COLO668 (cell line): ENCODE measurements at regions not wholly inside any gene's neighbourhood (a gene's known extent, or its start where the extent isn't known, plus 50 kb on each side); places are given as distances from the start of the nearest gene placed in this dataset.

Experiments
- DNase-seq: peaks from one replicate; lab custom pipeline; 2025; ENCODE audit not compliant: unreplicated experiment; lab: John Stamatoyannopoulos, UW

DNA sequence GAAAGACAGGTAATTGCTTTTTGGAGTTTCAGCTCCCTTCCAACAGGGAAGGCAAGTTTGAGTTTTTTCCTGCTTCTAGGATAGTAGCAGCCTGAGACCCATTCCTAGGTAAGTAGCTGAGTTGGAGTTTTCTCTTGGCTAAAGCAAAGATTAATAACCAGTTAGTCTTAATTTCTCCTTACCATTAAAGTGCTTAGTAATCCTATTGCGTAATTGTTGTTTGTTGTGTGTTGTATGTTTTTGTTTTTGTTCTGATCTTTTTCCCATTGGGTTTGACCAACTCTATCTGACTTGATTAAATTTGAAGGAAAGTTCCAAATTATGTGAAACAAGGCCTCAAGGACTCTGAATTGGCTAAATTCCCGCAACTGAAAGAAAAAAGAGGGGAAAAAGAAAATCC, 83.5 kb downstream of the TBX22 start:
- no peak for DNase-seq

DNA sequence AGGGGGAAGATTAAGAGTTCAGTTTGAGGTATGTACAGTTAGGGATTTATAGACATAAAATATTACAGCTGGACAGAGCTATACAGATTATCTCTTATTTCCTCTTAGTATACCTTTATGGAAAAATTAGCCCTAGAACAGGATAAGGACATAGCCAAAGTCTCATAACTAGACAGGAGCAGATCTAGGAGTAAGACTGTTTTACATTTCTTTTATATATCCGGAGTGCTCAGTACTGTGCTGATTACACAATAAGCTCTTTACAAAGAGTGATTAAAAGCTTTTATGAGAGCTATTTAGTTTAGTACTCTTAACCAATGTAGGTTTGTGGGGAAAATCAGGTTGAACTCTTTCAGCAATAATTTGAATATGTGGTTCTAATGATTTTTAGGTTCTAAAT, 105.8 kb downstream of the TBX22 start:
- no peak for DNase-seq

DNA sequence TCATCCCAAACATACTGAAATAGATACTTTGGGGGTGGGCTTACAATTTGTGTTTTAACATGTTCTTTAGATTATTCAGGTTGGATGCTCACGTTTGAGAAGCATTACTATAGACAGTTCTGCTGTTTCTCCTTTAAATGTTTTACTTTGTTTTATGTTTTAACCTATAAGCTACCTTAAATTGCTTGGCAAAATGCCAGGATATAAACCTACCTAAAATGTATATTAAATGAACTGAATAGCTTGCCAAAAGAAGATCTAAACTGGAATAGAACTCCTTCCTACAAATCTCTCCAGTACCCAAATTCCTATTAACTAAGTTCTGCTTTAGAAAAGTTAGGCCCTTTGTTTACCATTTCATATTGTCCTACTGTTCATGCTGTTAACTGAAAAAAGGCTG, 124.4 kb downstream of the TBX22 start:
- no peak for DNase-seq

DNA sequence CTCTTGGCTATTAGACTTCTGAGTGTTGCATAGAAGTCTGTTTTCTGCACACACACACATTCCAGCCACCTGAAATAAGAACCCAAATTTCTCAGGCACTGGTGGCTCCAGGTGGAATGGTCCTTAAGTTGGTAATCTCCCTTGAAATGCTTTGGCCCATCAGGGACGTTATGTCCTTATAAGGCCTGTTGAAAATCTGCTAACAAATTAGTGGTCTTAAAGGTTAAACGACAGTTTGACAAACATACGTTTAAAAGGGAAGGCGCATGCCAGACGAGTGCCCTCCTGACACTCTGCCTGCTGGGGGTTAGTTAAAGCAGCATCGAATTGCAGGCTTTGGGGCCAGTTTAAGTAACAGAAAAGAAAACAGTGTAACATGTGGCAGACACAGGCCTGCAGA, 125.0 kb downstream of the TBX22 start:
- no peak for DNase-seq

DNA sequence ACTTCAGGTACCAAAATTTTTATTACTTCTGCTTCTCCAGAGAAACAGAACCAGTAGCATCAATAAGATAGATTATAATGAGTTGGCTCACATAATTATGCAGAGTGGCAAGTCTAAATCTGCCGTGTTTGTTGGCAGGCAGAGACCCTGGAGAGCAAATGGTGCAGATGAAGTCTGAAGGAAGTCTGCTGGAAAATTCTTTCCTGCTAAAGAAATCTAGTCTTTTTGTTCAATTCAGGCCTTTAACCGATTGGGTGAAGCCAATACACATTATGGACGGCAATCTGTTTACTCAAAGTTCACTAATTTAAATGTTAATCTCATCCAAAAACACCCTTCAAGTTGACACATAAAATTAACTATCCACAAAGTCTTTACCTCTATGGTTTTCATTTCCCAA, 156.0 kb downstream of the TBX22 start:
- no peak for DNase-seq

DNA sequence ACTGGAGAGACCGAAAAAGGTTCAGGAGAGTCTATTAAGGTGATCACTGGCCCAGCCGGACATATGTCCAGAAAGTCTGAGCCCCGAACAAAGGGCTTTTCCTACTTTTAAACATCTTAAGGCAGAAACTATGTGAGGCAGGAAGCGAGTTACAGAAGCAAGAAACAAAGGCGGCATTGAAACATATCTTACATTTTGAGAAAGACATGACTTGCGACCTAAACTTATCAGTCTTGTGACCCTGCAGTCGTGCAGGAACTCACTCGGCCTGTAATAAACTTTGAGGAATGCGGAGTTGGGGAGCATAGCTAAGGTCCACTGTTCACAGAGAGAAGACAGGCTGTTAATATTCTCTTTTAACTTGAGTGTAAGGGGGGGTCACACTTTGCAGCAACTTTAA, 158.7 kb downstream of the TBX22 start:
- DNase-seq, result no peak

DNA sequence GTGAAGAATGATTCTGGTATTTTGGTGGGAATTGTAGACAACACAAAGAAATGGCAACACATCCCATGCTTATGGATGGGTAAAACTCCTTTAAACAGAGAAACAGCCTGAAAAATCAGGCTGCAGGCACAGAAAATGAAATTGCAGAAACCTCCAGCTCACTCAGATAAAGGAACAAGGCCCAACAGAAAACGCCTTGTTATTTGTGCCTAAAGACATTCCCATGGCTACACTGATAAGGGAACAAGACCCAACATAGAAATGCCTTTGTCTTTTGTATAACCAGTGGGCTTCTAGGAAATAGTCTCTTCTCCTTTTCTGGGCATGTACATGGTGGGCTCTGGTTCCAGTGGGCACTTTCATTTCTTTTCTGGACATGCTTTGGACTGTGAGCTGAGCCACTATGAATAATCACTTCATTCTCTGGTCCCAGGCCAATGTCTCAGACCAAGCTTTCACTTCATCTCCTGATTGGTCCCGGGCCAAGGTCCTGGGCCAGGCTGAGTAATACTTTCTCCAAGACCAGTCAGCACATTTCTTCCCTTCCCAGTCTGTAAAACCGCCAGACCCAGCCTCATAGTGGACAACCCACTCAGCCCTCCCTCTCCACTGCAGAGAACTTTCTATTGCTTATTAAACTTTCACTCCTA, 160.5 kb downstream of the TBX22 start:
- no peak for DNase-seq

DNA sequence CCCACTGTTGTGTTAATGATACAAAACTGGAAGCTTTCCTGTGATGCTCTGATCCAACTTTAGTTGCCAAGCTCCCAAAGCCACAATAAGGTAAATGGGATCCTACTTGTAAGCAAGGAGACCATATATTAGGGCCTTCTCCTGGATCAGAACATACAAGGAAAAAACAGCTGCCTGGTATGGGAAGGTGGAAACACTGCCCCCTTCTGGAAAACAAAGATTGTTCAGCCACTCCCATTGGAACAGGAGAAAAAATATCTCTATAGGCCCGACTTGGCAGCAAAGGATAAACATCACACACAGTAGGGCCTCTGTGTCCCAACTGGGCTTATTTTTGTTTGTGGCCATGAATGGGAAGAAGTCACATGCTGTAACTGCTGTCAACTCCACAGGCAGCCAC, 166.5 kb downstream of the TBX22 start:
- DNase-seq, result no peak

DNA sequence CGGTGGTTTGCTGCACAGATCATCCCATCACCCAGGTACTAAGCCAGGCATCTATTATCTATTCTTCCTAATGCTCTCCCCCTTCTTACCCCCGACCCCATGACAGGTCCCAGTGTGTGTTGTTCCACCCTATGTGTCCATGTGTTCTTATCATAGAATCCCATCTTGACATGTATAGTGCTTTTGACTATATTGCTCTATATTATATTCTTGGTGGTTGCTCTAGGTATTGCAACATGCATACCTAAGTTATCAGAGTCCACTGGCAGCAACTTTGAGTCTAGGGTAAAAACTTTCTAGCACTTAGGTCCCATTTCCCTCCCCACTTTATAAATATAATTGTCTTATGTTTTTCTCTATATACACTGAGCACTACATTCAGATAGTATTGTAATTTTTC, 170.3 kb downstream of the TBX22 start:
- DNase-seq, result no peak

DNA sequence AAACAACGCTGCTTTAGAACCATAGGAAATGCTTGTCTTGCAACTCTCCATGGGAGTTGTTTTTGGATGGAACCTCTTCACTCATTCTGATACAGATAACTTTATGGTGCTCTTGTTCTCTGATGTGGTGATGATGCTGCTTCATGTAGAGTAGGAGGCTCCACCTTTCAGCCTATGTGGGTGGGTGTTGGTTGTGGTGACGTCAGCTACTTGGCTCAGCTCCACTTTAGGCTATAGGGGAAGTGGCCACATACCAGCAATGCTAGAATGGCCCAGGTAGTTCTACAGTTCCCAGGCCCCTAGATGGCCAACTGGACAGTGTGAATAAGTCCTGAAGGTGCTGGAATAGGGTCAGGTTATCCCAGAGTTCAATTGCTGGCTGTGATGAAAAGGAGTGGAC, 192.1 kb downstream of the TBX22 start:
- DNase-seq, result no peak

DNA sequence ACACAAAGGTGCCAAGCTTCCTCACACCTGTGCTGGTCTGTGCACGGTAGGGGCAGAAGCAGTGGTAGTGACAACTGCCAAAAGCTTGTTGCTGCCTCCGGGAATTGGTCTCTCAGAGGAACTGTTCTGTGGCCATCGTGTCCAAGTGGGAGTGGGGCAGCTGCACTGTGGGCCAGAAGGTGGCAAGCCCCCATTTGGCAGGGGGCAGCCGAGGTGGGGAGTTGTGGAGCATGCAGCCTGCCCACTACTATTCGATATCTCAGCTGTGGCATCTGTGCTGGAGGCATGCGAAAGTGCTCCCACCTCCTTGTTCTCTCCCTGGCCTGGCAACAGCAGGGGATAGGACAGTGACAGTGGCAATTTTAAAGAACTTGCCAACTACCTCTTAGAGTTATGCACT, 192.8 kb downstream of the TBX22 start:
- DNase-seq, result no peak

DNA sequence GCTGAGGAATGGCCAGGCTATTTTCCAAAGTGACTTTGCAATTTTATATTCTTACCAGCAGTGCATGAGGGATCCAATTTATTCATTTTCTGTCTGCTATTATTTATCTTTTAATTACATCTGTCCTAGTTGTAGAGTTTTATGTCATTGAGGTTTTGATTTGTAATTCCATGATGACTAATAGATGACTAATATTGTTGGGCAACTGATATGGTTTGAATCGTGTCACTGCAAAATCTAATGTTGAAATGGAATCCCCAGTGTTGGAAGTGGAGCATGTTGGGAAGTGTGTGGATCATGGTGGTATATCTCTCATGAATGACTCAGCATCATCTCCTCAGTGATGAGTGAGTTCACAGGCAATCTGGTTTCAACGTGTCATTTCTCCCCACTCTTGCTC, 201.5 kb downstream of the TBX22 start:
- DNase-seq, result no peak

DNA sequence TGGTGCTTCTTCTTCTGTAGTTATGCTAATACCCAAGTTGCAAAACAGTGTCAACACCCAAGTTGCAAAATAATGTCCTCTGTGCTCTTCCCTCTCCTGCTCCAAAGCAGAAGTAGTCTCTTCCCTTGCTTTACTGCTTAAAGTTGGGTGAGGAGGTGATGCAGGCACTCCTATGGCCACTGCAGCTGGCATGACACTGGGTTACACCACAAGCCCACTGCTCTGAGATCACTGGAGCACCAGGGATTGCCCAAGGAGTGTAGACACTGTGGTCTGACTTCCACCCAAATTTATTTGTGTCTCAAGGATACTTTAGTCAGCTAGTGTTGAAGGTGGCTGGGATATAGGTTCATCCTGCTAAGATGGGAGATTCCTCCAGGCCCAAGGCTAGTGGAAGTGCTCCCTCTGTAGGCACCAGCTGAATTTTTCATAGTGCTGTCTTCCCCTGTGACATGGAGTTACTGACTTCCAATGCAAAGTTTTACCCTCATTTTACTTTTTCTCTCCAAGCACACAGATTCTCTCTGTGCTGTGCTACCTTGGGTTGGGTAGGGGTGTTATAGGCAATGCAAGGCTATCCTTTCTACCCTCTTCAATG, 196.2 kb upstream of the TENT5D start:
- no peak for DNase-seq

DNA sequence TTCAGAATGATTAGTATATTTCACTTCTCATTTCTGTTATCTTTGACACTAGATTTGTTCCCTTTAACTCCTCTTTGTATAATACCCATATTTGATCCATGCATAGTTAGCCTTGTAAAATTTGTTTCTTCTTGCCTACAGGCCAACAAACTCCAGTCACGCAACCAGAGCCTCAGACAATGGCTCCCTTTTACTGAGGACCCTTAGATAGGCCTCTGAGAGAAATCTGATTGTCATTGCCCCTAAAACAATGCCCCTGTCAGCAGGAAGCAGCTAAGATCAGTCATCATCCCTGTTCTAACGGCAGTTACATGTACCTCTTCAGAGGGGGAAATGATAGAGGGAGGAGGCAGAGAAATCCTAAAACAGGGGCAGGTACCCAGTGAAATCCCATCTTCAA, 190.6 kb upstream of the TENT5D start:
- DNase-seq, result no peak

DNA sequence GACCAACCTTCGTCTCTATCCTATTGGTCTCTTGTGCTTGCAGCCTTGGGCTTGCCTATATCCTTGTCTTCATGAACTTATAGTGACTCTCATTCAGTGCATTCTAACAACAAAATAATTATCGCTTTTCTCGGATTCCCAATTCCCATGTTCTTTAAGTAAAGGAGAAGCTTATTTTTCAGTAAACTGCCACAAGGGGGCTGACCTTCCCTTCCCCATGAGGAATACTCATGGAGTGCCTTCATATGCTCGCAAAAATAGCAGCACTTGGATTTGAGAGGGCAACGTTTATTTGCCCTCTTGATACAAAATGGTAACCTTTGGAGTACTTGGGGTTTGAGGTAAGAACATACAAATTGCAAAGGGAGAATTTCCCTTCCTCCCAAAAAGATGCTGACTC, 183.2 kb upstream of the TENT5D start:
- DNase-seq, result no peak

DNA sequence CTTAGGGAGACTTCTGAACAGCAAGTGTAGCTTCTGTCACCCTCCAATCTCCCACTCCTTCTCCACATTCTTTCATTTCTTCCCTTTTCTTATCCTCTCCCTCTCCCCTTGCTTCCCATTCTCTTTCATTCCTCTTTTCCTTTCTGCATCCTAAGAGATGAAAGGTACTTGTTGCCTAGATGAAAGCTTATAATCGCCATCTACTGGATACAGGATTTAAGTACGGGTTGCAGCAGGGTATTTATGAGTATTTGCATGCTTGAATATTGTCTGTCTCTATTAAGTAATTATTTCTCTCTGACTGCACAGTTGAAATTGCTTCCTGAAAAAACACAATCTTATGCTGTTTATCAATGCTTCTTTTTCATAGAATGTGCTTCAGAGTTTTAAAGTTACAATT, 174.0 kb upstream of the TENT5D start:
- DNase-seq, result no peak

DNA sequence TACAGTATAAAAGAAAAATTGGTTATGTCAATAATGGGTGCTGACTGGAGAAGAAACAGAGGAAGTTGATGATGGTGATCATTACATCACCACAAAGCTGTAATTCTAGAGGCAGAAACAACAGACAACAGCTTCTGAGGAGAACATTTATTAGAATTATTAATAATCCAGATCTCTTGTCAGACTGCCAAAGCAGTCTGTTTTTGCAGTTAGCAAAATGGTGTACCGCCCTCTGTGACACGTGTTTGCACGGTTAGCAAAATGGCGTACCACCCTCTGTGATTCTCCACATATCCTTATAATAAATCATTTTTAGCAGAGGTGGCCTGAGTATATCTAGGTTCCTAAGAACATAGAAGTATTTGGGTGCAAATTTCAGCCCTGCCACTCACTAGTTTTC, 154.0 kb upstream of the TENT5D start:
- no peak for DNase-seq

DNA sequence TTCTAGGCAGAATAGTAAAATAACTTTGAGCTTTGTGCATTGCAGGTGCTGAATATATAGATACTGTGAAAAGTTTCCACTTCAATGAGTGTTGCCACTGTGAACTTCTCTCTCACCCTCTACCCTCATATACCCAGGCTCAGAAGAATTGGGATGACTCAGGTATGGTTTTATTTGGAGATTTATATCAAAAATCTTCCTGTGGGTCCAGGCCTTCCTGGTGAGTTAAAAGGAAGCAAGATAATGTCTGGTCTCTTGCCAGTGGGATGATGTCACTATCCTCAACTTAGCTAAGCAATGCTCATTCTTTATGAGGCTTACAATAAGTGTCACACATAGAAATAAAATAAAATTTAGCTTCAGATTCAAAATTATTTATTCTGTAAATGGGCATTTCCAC, 153.3 kb upstream of the TENT5D start:
- DNase-seq, result no peak

DNA sequence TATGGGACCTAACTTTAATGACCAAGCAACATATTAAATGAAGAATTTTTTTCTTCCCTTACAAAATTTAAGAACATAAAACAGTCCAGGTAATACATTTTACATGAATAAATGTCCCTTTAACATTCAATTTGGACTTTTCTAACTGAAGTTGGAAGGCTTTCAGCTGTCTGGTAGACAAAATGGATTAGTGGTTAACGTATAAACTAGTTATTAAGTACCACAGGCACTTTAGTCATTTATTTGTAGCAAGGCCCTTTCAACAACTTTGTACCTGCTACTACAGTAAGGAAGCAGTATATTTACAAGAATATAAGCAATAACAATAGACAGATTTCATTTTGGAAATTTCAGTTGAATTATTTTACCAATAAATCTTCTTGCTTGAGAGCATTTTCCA, 152.5 kb upstream of the TENT5D start:
- no peak for DNase-seq

DNA sequence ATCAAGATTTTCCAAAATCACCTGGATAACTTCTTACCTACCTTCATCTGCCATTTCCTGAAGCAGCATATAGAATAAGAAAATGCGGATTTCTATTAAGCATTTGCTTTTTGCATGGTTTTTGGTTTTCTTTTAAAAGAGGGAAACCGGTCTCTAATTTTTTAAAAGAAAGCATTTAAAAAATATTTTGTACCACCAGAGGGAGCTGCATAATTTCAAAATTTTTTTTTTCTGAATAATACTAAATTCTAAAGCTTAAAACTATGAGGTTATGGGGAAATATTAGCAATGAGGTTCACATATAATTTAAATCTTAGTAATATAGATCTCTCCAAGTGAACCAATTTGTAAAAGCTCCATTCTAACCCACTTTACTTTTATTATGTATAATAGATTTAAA, 137.7 kb upstream of the TENT5D start:
- DNase-seq, result no peak

DNA sequence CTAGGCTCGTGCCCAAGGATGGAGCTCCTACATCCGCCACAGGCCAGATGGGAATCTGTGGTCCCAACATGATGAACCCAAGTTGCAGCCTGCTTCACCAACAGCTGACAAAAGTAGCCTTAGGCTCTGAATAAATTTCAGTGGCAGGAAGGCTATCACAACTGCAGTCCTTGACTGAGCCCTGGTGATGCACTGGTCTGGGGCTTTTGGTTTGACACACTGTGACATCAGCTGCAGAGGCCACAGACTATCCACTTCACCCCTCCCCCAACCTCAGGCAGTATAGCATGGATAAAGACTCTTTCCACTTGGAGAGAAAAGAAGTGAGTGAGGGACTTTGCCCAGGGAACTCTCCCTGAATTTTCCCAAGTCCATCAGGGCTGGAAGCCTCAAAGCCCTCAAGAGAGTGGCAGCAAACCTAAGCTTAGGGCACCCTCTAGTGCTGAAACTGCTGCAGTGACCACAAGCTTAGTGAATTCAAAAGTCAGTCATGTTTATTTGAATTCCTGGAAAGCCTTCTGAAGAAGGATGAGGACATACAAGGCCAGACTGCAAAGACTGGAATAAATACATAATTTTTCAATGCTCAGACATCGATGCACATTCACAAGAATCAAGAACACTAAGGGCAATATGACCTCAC, 135.0 kb upstream of the TENT5D start:
- peak; percentile 0 for DNase-seq

DNA sequence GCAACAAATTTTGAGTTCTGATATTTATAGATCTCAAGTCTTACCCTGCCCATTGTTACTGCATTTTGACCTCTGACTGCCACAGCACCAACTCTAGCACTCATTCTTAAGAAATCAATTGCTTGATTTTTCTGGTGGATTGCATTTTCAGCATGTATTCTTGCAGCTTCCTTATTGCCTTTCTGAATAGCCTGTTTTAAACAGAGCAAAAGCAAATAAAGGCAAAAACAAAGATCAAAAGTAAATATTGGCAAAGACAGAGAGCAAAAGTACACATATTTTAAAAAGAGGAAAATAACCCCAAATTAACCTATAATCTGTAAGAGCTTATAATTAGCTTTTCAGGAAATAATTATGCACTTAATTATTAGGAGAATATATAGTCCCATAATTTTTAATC, 129.4 kb upstream of the TENT5D start:
- no peak for DNase-seq

DNA sequence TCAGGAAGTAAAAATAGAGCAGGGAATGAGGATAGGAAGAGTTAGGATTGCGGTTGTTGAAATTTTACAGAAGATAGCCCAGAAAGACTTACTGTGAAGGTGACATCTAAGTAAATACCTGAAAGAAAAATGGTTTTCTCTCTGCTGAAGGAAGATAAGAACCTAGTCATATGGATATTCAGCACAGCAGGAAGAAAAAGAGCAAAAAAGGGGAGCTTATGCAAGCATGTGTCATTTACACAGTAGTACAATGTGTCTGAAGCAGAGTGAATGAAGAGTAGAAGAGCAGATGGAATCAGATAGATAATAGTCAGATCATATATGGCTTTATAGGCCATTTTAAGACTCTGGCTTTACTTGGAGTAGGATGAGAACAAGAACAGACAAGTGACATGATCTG, 126.9 kb upstream of the TENT5D start:
- DNase-seq, result no peak
